CD4-positive, alpha-beta T cell treated with Interleukin-15 for 4 hours (primary cell): ENCODE measurements at regions not wholly inside any gene's neighbourhood (a gene's known extent, or its start where the extent isn't known, plus 50 kb on each side); places are given as distances from the start of the nearest gene placed in this dataset.

ENCODE experiments used
- DNase-seq: peaks from one replicate; pipeline ENCODE4 v3.0.0-alpha.2; 2020; ENCODE audit warnings: low spot score

- DNase-seq, result no peak
Measured at GRCh38 chr2:136468799-136469369, 296.5 kb upstream of the THSD7B start.

- DNase-seq, result no peak
Measured at GRCh38 chr2:136452528-136452927, 312.8 kb upstream of the THSD7B start.

- DNase-seq, result no peak
Measured at GRCh38 chr2:136448986-136449780, 316.2 kb upstream of the THSD7B start.

- no peak for DNase-seq
Measured at GRCh38 chr2:136448432-136448831, 316.9 kb upstream of the THSD7B start.

GRCh38 chr2:136444323-136444722, 321.0 kb upstream of the THSD7B start:
- no peak for DNase-seq

- DNase-seq, result no peak
Measured at GRCh38 chr2:136443661-136444060, 321.7 kb upstream of the THSD7B start.

GRCh38 chr2:136441979-136442714, 323.2 kb upstream of the THSD7B start:
- no peak for DNase-seq

GRCh38 chr2:136439064-136439676, 321.2 kb upstream of the CXCR4 start:
- no peak for DNase-seq

GRCh38 chr2:136437461-136437860, 319.5 kb upstream of the CXCR4 start:
- no peak for DNase-seq

- no peak for DNase-seq
Measured at GRCh38 chr2:136436936-136437335, 319.0 kb upstream of the CXCR4 start.

GRCh38 chr2:136434251-136434715, 316.3 kb upstream of the CXCR4 start:
- DNase-seq, result no peak

- no peak for DNase-seq
Measured at GRCh38 chr2:136433261-136433660, 315.3 kb upstream of the CXCR4 start.

GRCh38 chr2:136424112-136424511, 306.2 kb upstream of the CXCR4 start:
- DNase-seq, result no peak

- peak; percentile 76 for DNase-seq
Measured at GRCh38 chr2:136423516-136423996, 305.6 kb upstream of the CXCR4 start.

GRCh38 chr2:136422512-136422911, 304.6 kb upstream of the CXCR4 start:
- no peak for DNase-seq

GRCh38 chr2:136420346-136420745, 302.4 kb upstream of the CXCR4 start:
- no peak for DNase-seq

- DNase-seq, result no peak
Measured at GRCh38 chr2:136411946-136412345, 294.0 kb upstream of the CXCR4 start.

- no peak for DNase-seq
Measured at GRCh38 chr2:136410673-136411072, 292.7 kb upstream of the CXCR4 start.

- DNase-seq, result no peak
Measured at GRCh38 chr2:136408795-136409194, 290.8 kb upstream of the CXCR4 start.

- no peak for DNase-seq
Measured at GRCh38 chr2:136407952-136408318, 290.0 kb upstream of the CXCR4 start.

GRCh38 chr2:136407117-136407951, 289.4 kb upstream of the CXCR4 start:
- no peak for DNase-seq

GRCh38 chr2:136404925-136405324, 287.0 kb upstream of the CXCR4 start:
- DNase-seq, result no peak
